K562 (cell line): ENCODE measurements at regions not wholly inside any gene's neighbourhood (a gene's known extent, or its start where the extent isn't known, plus 50 kb on each side); places are given as distances from the start of the nearest gene placed in this dataset.

Experiments used
- ATAC-seq: fragments of 200-7000 bp; cut with Tn5 transposase; 3 replicates; pipeline ENCODE4 v1.9.1; 2020; ENCODE audit warnings: moderate library complexity
- BruUV-seq: library from RNA; stranded (reverse); fragments of 400-500 nt; replicated peaks from 2 replicates; lab custom pipeline; 2021; lab: Mats Ljungman, UMichigan
- CTCF ChIA-PET: fragments of 300-600 bp; formaldehyde crosslinking; extraction: SDS; loops from one replicate; lab custom pipeline; 2021; ENCODE audit warnings: low intra/inter-chr PET ratio; lab: Yijun Ruan, JAX
- POLR2A ChIA-PET: fragments of 300-600, 350-650 bp; sonication (Branson Sonifier 250); formaldehyde crosslinking; extraction: SDS; loops from one replicate; lab custom pipeline; 2021; ENCODE audit warnings: antibody characterized with exemption, inconsistent platforms; lab: Yijun Ruan, JAX
- DNase-seq, 4 experiments: peaks; one replicate each; pipeline versions ENCODE4 v3.0.0 to v3.0.0-alpha.2; 2011 to 2018; ENCODE audit warnings: low spot score in 3 of 4, mixed read lengths in 3 of 4; ENCODE audit errors: extremely low read depth in 1 of 4
- FAIRE-seq: peaks from 2 replicates; lab custom pipeline; 2011; peaks lifted over from hg19 to GRCh38; lab: Jason Lieb, UNC
- H2AFZ ChIP-seq: 2 replicates; pipeline ENCODE4 v1.6.0; 2011; ENCODE audit warnings: low read depth, low read length, control low read depth, inconsistent platforms
- H3K27ac ChIP-seq: fragments of 200-600 bp; 3 replicates; pipeline ENCODE4 v1.8.0; 2011; ENCODE audit warnings: low read depth, mild to moderate bottlenecking, control low read depth, inconsistent platforms, low read length, moderate library complexity, mixed read lengths; ENCODE audit errors: extremely low read depth
- H3K27me3 ChIP-seq, 2 experiments: fragments of 300-600 bp in 1 of 2; 2 replicates in 1 of 2; 3 replicates in 1 of 2; pipeline versions ENCODE4 v1.6.0 to v1.8.0; 2011; ENCODE audit warnings: inconsistent platforms in 2 of 2, low read length in 2 of 2, mild to moderate bottlenecking in 1 of 2, mixed read lengths in 1 of 2, moderate library complexity in 1 of 2; ENCODE audit not compliant: control insufficient read depth in 2 of 2, insufficient read depth in 2 of 2
- H3K36me3 ChIP-seq: fragments of 300-600 bp; 3 replicates; pipeline ENCODE4 v1.8.0; 2011; ENCODE audit warnings: mild to moderate bottlenecking, low read length, inconsistent platforms; ENCODE audit not compliant: control insufficient read depth, insufficient read depth
- H3K4me1 ChIP-seq, 2 experiments: fragments of 200-600 bp in 1 of 2; replicated peaks in 1 of 2; 2 replicates in 1 of 2; 3 replicates in 1 of 2; pipeline versions ENCODE4 v1.5.1 to v1.8.0; 2011; ENCODE audit warnings: inconsistent platforms in 2 of 2, low read length in 2 of 2, mild to moderate bottlenecking in 1 of 2, mixed read lengths in 1 of 2, moderate library complexity in 1 of 2; ENCODE audit not compliant: control insufficient read depth in 2 of 2, insufficient read depth in 2 of 2
- H3K4me2 ChIP-seq: 2 replicates; pipeline ENCODE4 v1.6.1; 2011; ENCODE audit warnings: low read length, control low read depth, inconsistent platforms, mixed read lengths; ENCODE audit not compliant: insufficient read depth
- H3K4me3 ChIP-seq: fragments of 200-600 bp; sonication (generic), shearing (Covaris generic); 2 replicates; pipeline ENCODE4 v1.5.1; 2016; ENCODE audit warnings: control low read depth, inconsistent platforms
- H3K79me2 ChIP-seq: fragments of 200-600 bp; 3 replicates; pipeline ENCODE4 v1.8.0; 2011; ENCODE audit warnings: low read length, inconsistent platforms; ENCODE audit not compliant: control insufficient read depth, insufficient read depth
- H3K9ac ChIP-seq, 2 experiments: 2 replicates each; pipeline versions ENCODE4 v1.6.0 to v1.6.1; 2011; ENCODE audit warnings: low read depth in 2 of 2, low read length in 2 of 2, control low read depth in 1 of 2, inconsistent platforms in 1 of 2, mild to moderate bottlenecking in 1 of 2, mixed read lengths in 1 of 2; ENCODE audit not compliant: insufficient read depth in 1 of 2
- H3K9me1 ChIP-seq: one replicate; pipeline ENCODE4 v1.6.0; 2011; ENCODE audit warnings: inconsistent platforms, mild to moderate bottlenecking, low read length, moderate library complexity; ENCODE audit not compliant: control insufficient read depth, insufficient read depth
- H3K9me3 ChIP-seq: replicated peaks from 2 replicates; pipeline ENCODE4 v1.5.1; 2011; ENCODE audit warnings: low read depth, low read length, inconsistent platforms; ENCODE audit not compliant: control insufficient read depth, insufficient read depth
- H4K20me1 ChIP-seq: replicated peaks from 2 replicates; pipeline ENCODE4 v1.6.1; 2011; ENCODE audit warnings: low read length, inconsistent platforms, mixed read lengths; ENCODE audit not compliant: control insufficient read depth, insufficient read depth
- CBFB ChIP-seq: sonication (generic); formaldehyde crosslinking; IDR thresholded peaks from 2 replicates; pipeline ENCODE4 v1.4.0; 2020; ENCODE audit warnings: mild to moderate bottlenecking, missing genetic modification reagents
- FOXK1 ChIP-seq: sonication (generic); formaldehyde crosslinking; IDR thresholded peaks from 2 replicates; pipeline ENCODE4 v1.8.0; 2022; ENCODE audit warnings: missing genetic modification reagents, mild to moderate bottlenecking, borderline replicate concordance
- FOXK2 ChIP-seq, 2 experiments: fragments of 450-650 bp; IDR thresholded peaks in 1 of 2; conservative IDR thresholded peaks in 1 of 2; 2 replicates each; pipeline ENCODE4 v1.6.1; 2016; ENCODE audit warnings: low read depth in 2 of 2, mild to moderate bottlenecking in 1 of 2
- HSF4 ChIP-seq: fragments of 250-450 bp; sonication (Bioruptor Pico); IDR thresholded peaks from 2 replicates; pipeline ENCODE4 v2.1.2; 2022; ENCODE audit warnings: mild to moderate bottlenecking, moderate library complexity, borderline replicate concordance
- ZNF143 ChIP-seq: sonication (generic); formaldehyde crosslinking; IDR thresholded peaks from 2 replicates; pipeline ENCODE4 v1.9.0; 2022; ENCODE audit warnings: mild to moderate bottlenecking, missing genetic modification reagents
- WGBS: fragments of 100-300 bp; shearing (Covaris generic); methylation state at CpG from one replicate; pipeline ENCODE4 v1.1.6; 2016; ENCODE audit warnings: low coverage, mixed read lengths; ENCODE audit not compliant: insufficient coverage; ENCODE audit errors: missing lambda C conversion rate; 5-methylcytosine and 5-hydroxymethylcytosine counted together
- in situ Hi-C: fragments of 300-500 bp; cut with MboI; formaldehyde crosslinking; loops from 4 replicates; pipeline ENCODE4 v1.15.0; 2018; ENCODE audit warnings: inconsistent platforms, mixed read lengths
- intact Hi-C: fragments of 100-400 bp; cut with micrococcal nuclease; formaldehyde crosslinking; loops from 2 replicates; pipeline ENCODE4 v1.14.2; 2022
- TF ChIP-seq, protein P1 (sequence below), 3 experiments: fragments of 200-800 bp in 1 of 3; fragments of 250-450 bp in 1 of 3; fragments of 450-650 bp in 1 of 3; sonication (Bioruptor Pico) in 1 of 3; sonication (Bioruptor generic) in 1 of 3; formaldehyde crosslinking in 1 of 3; IDR thresholded peaks; 2 replicates each; pipeline versions ENCODE4 v1.6.1 to v1.8.0; 2016 to 2022; ENCODE audit warnings: mild to moderate bottlenecking in 2 of 3, missing genetic modification characterization in 2 of 3, missing compliant biosample characterization in 1 of 3, moderate library complexity in 1 of 3
- TF ChIP-seq, protein P2 (sequence below): fragments of 250-450 bp; sonication (Bioruptor Pico); IDR thresholded peaks from 2 replicates; pipeline ENCODE4 v1.5.0; 2021
- TF ChIP-seq, protein P3 (sequence below): fragments of 250-450 bp; sonication (Bioruptor Pico); IDR thresholded peaks from 2 replicates; pipeline ENCODE4 v1.8.0; 2021; ENCODE audit warnings: moderate library complexity, mild to moderate bottlenecking, inconsistent platforms

- Histone ChIP-seq H3K9me1 (no peaks in the 10 kb centered on the region), H4K20me1 (no peaks in the 10 kb centered on the region), H3K9ac (no peak overlapping the region), H3K9me3 (no peaks in the 10 kb centered on the region), H3K4me3 (no peak overlapping the region), H2AFZ (no peak overlapping the region), H3K27me3 (peaks cover 11 to 44% of the 10 kb centered on the region in 2 experiments; a peak in 4 of 5 replicates), H3K27ac (no peak overlapping the region), H3K79me2 (no peaks in the 10 kb centered on the region), H3K36me3 (no peaks in the 10 kb centered on the region), H3K4me1 (peaks cover 0 to 4% of the 10 kb centered on the region in 2 experiments; a peak in 1 of 5 replicates), H3K4me2 (no peak overlapping the region)
- POLR2A ChIA-PET = interaction anchor here (0.5 kb wide), 1 partner anchor 478 kb away, joined by 4 read pairs; no protein-coding TSS in a partner anchor
- no TSS peak for BruUV-seq
- no peak for ATAC-seq
- in situ Hi-C loops = no loop called here
- no peak for TF ChIP-seq CBFB (CRISPR knock-in tag)
- intact Hi-C loops = no loop called here
- FAIRE-seq = no peak
- no peak for DNase-seq
- CTCF ChIA-PET = no interaction called here
- WGBS = 2% methylated on average over 7 of the region's 7 CpGs
Observed at GRCh38 chr13:99898421-99898820, 73.1 kb downstream of the ZIC5 start.

- no peak overlapping the region for H3K27ac ChIP-seq
- ChIA-PET CTCF (no interaction called here), POLR2A (interaction anchor here (0.6 to 0.9 kb wide), 3 partner anchors 185 to 1743 kb away, joined by 3 to 5 read pairs (median 3); no protein-coding TSS in a partner anchor)
- no peaks in the 10 kb centered on the region for H4K20me1 ChIP-seq
- no TSS peak for BruUV-seq
- 3% methylated on average over 6 of the region's 7 CpGs for WGBS
- H2AFZ ChIP-seq = no peak overlapping the region
- no peak overlapping the region for H3K4me2 ChIP-seq
- intact Hi-C loops (no loop called here), in situ Hi-C loops (no loop called here)
- H3K9me3 ChIP-seq = no peaks in the 10 kb centered on the region
- H3K4me3 ChIP-seq = no peak overlapping the region
- FAIRE-seq (no peak), DNase-seq (no peak), ATAC-seq (no peak)
- H3K4me1 ChIP-seq = peaks cover 0 to 4% of the 10 kb centered on the region in 2 experiments; a peak in 1 of 5 replicates
- H3K36me3 ChIP-seq = no peaks in the 10 kb centered on the region
- H3K9me1 ChIP-seq = no peaks in the 10 kb centered on the region
- no peaks in the 10 kb centered on the region for H3K79me2 ChIP-seq
- H3K9ac ChIP-seq = no peak overlapping the region
- peaks cover 18 to 51% of the 10 kb centered on the region in 2 experiments; a peak in 4 of 5 replicates for H3K27me3 ChIP-seq
- TF ChIP-seq, protein P1, sequence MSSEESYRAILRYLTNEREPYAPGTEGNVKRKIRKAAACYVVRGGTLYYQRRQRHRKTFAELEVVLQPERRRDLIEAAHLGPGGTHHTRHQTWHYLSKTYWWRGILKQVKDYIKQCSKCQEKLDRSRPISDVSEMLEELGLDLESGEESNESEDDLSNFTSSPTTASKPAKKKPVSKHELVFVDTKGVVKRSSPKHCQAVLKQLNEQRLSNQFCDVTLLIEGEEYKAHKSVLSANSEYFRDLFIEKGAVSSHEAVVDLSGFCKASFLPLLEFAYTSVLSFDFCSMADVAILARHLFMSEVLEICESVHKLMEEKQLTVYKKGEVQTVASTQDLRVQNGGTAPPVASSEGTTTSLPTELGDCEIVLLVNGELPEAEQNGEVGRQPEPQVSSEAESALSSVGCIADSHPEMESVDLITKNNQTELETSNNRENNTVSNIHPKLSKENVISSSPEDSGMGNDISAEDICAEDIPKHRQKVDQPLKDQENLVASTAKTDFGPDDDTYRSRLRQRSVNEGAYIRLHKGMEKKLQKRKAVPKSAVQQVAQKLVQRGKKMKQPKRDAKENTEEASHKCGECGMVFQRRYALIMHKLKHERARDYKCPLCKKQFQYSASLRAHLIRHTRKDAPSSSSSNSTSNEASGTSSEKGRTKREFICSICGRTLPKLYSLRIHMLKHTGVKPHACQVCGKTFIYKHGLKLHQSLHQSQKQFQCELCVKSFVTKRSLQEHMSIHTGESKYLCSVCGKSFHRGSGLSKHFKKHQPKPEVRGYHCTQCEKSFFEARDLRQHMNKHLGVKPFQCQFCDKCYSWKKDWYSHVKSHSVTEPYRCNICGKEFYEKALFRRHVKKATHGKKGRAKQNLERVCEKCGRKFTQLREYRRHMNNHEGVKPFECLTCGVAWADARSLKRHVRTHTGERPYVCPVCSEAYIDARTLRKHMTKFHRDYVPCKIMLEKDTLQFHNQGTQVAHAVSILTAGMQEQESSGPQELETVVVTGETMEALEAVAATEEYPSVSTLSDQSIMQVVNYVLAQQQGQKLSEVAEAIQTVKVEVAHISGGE (CRISPR knock-in tag; IDR thresholded peaks at IDR 0.05) = no peak
- TF ChIP-seq, protein P2, sequence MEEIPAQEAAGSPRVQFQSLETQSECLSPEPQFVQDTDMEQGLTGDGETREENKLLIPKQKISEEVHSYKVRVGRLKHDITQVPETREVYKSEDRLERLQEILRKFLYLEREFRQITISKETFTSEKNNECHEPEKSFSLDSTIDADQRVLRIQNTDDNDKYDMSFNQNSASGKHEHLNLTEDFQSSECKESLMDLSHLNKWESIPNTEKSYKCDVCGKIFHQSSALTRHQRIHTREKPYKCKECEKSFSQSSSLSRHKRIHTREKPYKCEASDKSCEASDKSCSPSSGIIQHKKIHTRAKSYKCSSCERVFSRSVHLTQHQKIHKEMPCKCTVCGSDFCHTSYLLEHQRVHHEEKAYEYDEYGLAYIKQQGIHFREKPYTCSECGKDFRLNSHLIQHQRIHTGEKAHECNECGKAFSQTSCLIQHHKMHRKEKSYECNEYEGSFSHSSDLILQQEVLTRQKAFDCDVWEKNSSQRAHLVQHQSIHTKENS = no peak
- no peak for TF ChIP-seq FOXK2 (conservative IDR thresholded peaks at IDR 0.05 in 1 of 2, IDR thresholded peaks at IDR 0.05 in 1 of 2; ENCODE audit: low read depth in 2 of 2)
- no peak for TF ChIP-seq HSF4 (CRISPR knock-in tag)
- no peak for TF ChIP-seq ZNF143
- no peak for TF ChIP-seq FOXK1 (CRISPR knock-in tag)
- TF ChIP-seq, protein P3, sequence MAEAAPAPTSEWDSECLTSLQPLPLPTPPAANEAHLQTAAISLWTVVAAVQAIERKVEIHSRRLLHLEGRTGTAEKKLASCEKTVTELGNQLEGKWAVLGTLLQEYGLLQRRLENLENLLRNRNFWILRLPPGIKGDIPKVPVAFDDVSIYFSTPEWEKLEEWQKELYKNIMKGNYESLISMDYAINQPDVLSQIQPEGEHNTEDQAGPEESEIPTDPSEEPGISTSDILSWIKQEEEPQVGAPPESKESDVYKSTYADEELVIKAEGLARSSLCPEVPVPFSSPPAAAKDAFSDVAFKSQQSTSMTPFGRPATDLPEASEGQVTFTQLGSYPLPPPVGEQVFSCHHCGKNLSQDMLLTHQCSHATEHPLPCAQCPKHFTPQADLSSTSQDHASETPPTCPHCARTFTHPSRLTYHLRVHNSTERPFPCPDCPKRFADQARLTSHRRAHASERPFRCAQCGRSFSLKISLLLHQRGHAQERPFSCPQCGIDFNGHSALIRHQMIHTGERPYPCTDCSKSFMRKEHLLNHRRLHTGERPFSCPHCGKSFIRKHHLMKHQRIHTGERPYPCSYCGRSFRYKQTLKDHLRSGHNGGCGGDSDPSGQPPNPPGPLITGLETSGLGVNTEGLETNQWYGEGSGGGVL (CRISPR knock-in tag) = no peak
Observed at GRCh38 chr13:99897076-99897440, 74.5 kb downstream of the ZIC5 start.
